OCI-LY7 (cell line): ENCODE measurements at regions not wholly inside any gene's neighbourhood (a gene's known extent, or its start where the extent isn't known, plus 50 kb on each side); places are given as distances from the start of the nearest gene placed in this dataset.

Source experiments
- EZH2phosphoT487 ChIP-seq: fragments of 200-600 bp; sonication (generic); IDR thresholded peaks from 2 replicates; pipeline ENCODE4 v1.6.1; 2018; ENCODE audit warnings: low read depth, borderline replicate concordance, mild to moderate bottlenecking, mixed run types, antibody characterized with exemption, low read length, moderate library complexity, mixed read lengths
- TF ChIP-seq, protein P1 (sequence below): fragments of 200-600 bp; sonication (generic); conservative IDR thresholded peaks from 2 replicates; pipeline ENCODE4 v1.5.1; 2014; ENCODE audit warnings: mild to moderate bottlenecking, antibody characterized with exemption, low read length, moderate library complexity, mixed read lengths

DNA sequence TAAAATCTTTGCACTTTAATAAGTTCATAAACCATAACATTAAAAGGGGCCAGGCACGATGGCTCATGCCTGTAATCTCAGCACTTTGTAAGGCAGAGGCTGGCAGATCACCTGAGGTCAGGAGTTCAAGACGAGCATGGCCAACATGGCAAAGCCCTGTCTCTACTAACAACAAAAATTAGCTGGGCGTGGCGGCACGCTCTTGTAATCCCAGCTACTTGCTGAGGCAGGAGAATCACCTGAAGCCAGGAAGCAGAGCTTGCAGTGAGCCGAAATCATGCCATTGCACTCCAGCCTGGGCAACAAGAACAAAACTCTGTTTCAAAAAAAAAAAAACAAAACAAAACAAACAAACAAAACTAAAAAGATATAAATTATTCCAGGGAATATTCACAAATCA is 595.2 kb upstream of the LCORL start:
- TF ChIP-seq, protein P1, sequence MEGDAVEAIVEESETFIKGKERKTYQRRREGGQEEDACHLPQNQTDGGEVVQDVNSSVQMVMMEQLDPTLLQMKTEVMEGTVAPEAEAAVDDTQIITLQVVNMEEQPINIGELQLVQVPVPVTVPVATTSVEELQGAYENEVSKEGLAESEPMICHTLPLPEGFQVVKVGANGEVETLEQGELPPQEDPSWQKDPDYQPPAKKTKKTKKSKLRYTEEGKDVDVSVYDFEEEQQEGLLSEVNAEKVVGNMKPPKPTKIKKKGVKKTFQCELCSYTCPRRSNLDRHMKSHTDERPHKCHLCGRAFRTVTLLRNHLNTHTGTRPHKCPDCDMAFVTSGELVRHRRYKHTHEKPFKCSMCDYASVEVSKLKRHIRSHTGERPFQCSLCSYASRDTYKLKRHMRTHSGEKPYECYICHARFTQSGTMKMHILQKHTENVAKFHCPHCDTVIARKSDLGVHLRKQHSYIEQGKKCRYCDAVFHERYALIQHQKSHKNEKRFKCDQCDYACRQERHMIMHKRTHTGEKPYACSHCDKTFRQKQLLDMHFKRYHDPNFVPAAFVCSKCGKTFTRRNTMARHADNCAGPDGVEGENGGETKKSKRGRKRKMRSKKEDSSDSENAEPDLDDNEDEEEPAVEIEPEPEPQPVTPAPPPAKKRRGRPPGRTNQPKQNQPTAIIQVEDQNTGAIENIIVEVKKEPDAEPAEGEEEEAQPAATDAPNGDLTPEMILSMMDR: no peak
- no peak for TF ChIP-seq EZH2phosphoT487
